ENCODE measurements at regions not wholly inside any gene's neighbourhood (a gene's known extent, or its start where the extent isn't known, plus 50 kb on each side); places are given as distances from the start of the nearest gene placed in this dataset.
"Not testable (repeated sequence)": the region's sequence is repeated elsewhere in the genome, so short reads cannot be mapped to it uniquely, and the experiment has no call there.

GRCh38 chr1:228884615-228885566, 149.6 kb downstream of the RHOU start:
- Histone ChIP-seq H3K4me1 (ENCODE audit: control insufficient read depth, insufficient read depth, low read length) (no peaks in the 10 kb centered on the region), H3K9ac (ENCODE audit: low read length) (no peak overlapping the region), H3K27me3 (replicated peaks; ENCODE audit: control insufficient read depth, insufficient read depth, low read length) (peaks cover 19% of the 10 kb centered on the region), H3K36me3 (ENCODE audit: control insufficient read depth, insufficient read depth, low read length, severe bottlenecking) (no peaks in the 10 kb centered on the region), H3K9me3 (ENCODE audit: control insufficient read depth, low read length) (peaks cover 8% of the 10 kb centered on the region), H3K4me3 (ENCODE audit: low read length) (no peak overlapping the region)
- DNase-seq (ENCODE audit: low read depth) = peak; percentile 28

DNA sequence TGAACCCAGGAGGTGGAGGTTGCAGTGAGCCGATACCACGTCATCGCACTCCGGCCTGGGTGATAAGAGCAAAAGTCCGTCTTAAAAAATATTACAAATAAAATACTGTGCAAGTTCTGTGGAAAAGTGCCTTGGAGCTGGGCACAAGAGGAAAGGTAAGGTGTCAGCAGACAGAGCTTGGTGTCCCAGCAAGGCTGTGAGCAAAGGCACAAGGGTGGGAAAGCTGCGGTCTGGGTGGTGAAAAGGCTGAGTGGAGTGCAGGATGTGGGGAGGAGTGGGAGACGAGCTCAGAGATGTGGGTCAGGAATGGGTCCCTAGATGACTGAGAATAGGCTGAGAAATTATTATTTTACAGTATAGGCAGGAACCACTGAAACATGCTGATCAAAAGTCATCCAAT, 150.6 kb downstream of the RHOU start:
- Histone ChIP-seq H3K36me3 (ENCODE audit: control insufficient read depth, insufficient read depth, low read length, severe bottlenecking) (no peaks in the 10 kb centered on the region), H3K9ac (ENCODE audit: low read length) (no peak overlapping the region), H3K9me3 (ENCODE audit: control insufficient read depth, low read length) (peaks cover 15% of the 10 kb centered on the region), H3K4me1 (ENCODE audit: control insufficient read depth, insufficient read depth, low read length) (no peaks in the 10 kb centered on the region), H3K4me3 (ENCODE audit: low read length) (no peak overlapping the region), H3K27me3 (replicated peaks; ENCODE audit: control insufficient read depth, insufficient read depth, low read length) (peaks cover 28% of the 10 kb centered on the region)
- no peak for DNase-seq (ENCODE audit: low read depth)

- Histone ChIP-seq H3K9me3 (ENCODE audit: control insufficient read depth, low read length) (peaks cover 15% of the 10 kb centered on the region), H3K4me3 (ENCODE audit: low read length) (no peak overlapping the region), H3K27me3 (replicated peaks; ENCODE audit: control insufficient read depth, insufficient read depth, low read length) (peaks cover 20% of the 10 kb centered on the region), H3K4me1 (ENCODE audit: control insufficient read depth, insufficient read depth, low read length) (no peaks in the 10 kb centered on the region), H3K9ac (ENCODE audit: low read length) (no peak overlapping the region), H3K36me3 (ENCODE audit: control insufficient read depth, insufficient read depth, low read length, severe bottlenecking) (no peaks in the 10 kb centered on the region)
- no peak for DNase-seq (ENCODE audit: low read depth)
Observed at GRCh38 chr1:228887101-228887500, 151.8 kb downstream of the RHOU start.

GRCh38 chr1:228887960-228888359, 152.7 kb downstream of the RHOU start:
- DNase-seq (ENCODE audit: low read depth) = no peak
- no peak overlapping the region for H3K4me3 ChIP-seq (ENCODE audit: low read length)
- H3K9me3 ChIP-seq (ENCODE audit: control insufficient read depth, low read length) = peaks cover 15% of the 10 kb centered on the region
- H3K36me3 ChIP-seq (ENCODE audit: control insufficient read depth, insufficient read depth, low read length, severe bottlenecking) = no peaks in the 10 kb centered on the region
- no peak overlapping the region for H3K9ac ChIP-seq (ENCODE audit: low read length)
- H3K4me1 ChIP-seq (ENCODE audit: control insufficient read depth, insufficient read depth, low read length) = no peaks in the 10 kb centered on the region
- H3K27me3 ChIP-seq (replicated peaks; ENCODE audit: control insufficient read depth, insufficient read depth, low read length) = peaks cover 18% of the 10 kb centered on the region

GRCh38 chr1:228889289-228889688, 154.0 kb downstream of the RHOU start:
- no peaks in the 10 kb centered on the region for H3K36me3 ChIP-seq (ENCODE audit: control insufficient read depth, insufficient read depth, low read length, severe bottlenecking)
- no peak overlapping the region for H3K4me3 ChIP-seq (ENCODE audit: low read length)
- no peak overlapping the region for H3K9ac ChIP-seq (ENCODE audit: low read length)
- H3K9me3 ChIP-seq (ENCODE audit: control insufficient read depth, low read length) = peaks cover 15% of the 10 kb centered on the region
- H3K27me3 ChIP-seq (replicated peaks; ENCODE audit: control insufficient read depth, insufficient read depth, low read length) = peaks cover 14% of the 10 kb centered on the region
- no peak for DNase-seq (ENCODE audit: low read depth)
- H3K4me1 ChIP-seq (ENCODE audit: control insufficient read depth, insufficient read depth, low read length) = no peaks in the 10 kb centered on the region

DNA sequence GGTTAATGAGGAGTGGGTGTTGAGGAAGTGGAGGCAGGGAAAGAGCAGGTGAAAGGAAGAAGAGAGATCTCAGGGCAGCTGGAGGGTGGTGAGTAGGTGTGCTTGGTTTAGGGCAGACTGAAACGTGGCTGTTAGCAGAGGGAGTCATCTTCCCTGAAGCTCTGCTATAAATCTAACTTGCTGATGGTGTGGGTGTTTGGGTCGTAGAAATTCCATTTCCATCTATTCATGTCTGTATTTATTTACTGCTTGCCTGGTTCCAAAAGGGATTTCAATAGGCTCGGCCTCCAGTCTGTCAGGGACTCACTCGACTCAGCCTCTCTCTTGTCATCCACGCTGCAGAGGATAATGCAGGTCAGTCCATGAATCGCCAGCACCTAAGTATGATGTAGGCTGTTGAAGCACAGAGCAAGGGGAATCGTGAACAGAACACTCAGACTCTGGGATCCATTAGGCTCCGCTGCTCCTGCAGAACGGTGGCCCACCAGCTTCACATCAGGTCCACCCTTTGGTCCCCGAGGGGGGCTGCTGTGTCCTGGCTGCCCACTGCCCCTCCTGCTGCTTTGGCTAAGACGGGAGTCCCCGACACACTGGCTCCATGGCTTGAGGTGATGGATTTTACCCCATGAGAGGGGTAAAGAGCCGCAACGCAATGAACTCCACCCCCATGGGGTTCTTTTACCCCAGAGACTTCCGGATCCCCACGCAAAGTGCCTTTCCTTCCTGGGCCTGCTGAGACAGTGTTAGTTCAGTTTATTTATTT, 156.2 kb downstream of the RHOU start:
- H3K9ac ChIP-seq (ENCODE audit: low read length) = no peak overlapping the region
- H3K9me3 ChIP-seq (ENCODE audit: control insufficient read depth, low read length) = peaks cover 15% of the 10 kb centered on the region
- no peak for DNase-seq (ENCODE audit: low read depth)

DNA sequence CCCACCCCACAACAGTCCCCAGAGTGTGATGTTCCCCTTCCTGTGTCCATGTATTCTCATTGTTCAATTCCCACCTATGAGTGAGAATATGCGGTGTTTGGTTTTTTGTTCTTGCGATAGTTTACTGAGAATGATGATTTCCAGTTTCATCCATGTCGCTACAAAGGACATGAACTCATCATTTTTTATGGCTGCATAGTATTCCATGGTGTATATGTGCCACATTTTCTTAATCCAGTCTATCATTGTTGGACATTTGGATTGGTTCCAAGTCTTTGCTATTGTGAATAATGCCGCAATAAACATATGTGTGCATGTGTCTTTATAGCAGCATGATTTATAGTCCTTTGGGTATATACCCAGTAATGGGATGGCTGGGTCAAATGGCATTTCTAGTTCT, 156.9 kb downstream of the RHOU start:
- Histone ChIP-seq H3K27me3 (replicated peaks; ENCODE audit: control insufficient read depth, insufficient read depth, low read length) (peaks cover 25% of the 10 kb centered on the region), H3K9me3 (ENCODE audit: control insufficient read depth, low read length) (peaks cover 15% of the 10 kb centered on the region)
- DNase-seq (ENCODE audit: low read depth); H3K9ac ChIP-seq (ENCODE audit: low read length); H3K4me1 ChIP-seq (ENCODE audit: control insufficient read depth, insufficient read depth, low read length); H3K4me3 ChIP-seq (ENCODE audit: low read length); H3K36me3 ChIP-seq (ENCODE audit: control insufficient read depth, insufficient read depth, low read length, severe bottlenecking): not testable (repeated sequence)

More for the DNA sequence above, 156.2 kb downstream of the RHOU start:
- H3K4me1 ChIP-seq (ENCODE audit: control insufficient read depth, insufficient read depth, low read length) = no peaks in the 10 kb centered on the region
- H3K36me3 ChIP-seq (ENCODE audit: control insufficient read depth, insufficient read depth, low read length, severe bottlenecking) = no peaks in the 10 kb centered on the region
- no peak overlapping the region for H3K4me3 ChIP-seq (ENCODE audit: low read length)
- H3K27me3 ChIP-seq (replicated peaks; ENCODE audit: control insufficient read depth, insufficient read depth, low read length) = peaks cover 20% of the 10 kb centered on the region

DNA sequence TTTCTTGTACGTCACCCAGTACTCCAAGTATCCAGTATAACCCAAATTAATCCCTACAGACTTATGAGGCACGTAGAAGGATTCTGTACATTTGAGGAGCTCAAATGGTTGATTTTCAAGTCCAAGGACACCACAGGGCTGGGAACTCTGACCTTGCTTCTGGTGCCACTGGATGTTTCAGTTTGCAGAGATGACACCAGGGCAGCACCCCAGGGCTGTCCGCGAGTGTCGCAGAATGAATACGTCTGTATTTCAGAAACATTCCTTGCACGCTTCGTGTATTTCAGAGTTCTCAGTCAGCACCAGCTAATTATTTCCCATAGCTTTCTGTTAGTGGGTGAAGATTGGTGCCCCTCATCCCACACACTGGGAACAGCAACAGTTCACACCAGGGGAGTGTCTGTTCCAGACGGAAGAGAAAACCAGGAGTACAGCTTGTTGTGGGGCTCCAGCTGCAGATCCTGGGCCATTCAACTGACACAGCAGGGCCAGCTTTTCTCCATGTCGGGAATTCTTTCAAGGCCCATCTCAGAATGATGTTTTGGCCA, 159.2 kb downstream of the RHOU start:
- Histone ChIP-seq H3K27me3 (replicated peaks; ENCODE audit: control insufficient read depth, insufficient read depth, low read length) (peaks cover 38% of the 10 kb centered on the region), H3K9ac (ENCODE audit: low read length) (no peak overlapping the region), H3K9me3 (ENCODE audit: control insufficient read depth, low read length) (peaks cover 11% of the 10 kb centered on the region), H3K4me1 (ENCODE audit: control insufficient read depth, insufficient read depth, low read length) (no peaks in the 10 kb centered on the region), H3K36me3 (ENCODE audit: control insufficient read depth, insufficient read depth, low read length, severe bottlenecking) (no peaks in the 10 kb centered on the region), H3K4me3 (ENCODE audit: low read length) (no peak overlapping the region)
- DNase-seq (ENCODE audit: low read depth) = no peak

GRCh38 chr1:228897901-228898300, 162.6 kb downstream of the RHOU start:
- no peaks in the 10 kb centered on the region for H3K36me3 ChIP-seq (ENCODE audit: control insufficient read depth, insufficient read depth, low read length, severe bottlenecking)
- no peaks in the 10 kb centered on the region for H3K9me3 ChIP-seq (ENCODE audit: control insufficient read depth, low read length)
- H3K4me1 ChIP-seq (ENCODE audit: control insufficient read depth, insufficient read depth, low read length) = peaks cover 9% of the 10 kb centered on the region
- H3K4me3 ChIP-seq (ENCODE audit: low read length) = no peak overlapping the region
- peaks cover 47% of the 10 kb centered on the region for H3K27me3 ChIP-seq (replicated peaks; ENCODE audit: control insufficient read depth, insufficient read depth, low read length)
- DNase-seq (ENCODE audit: low read depth) = no peak
- no peak overlapping the region for H3K9ac ChIP-seq (ENCODE audit: low read length)

GRCh38 chr1:228898582-228898992, 163.3 kb downstream of the RHOU start:
- Histone ChIP-seq H3K27me3 (replicated peaks; ENCODE audit: control insufficient read depth, insufficient read depth, low read length) (peaks cover 47% of the 10 kb centered on the region), H3K9ac (ENCODE audit: low read length) (no peak overlapping the region), H3K4me1 (ENCODE audit: control insufficient read depth, insufficient read depth, low read length) (peaks cover 14% of the 10 kb centered on the region), H3K36me3 (ENCODE audit: control insufficient read depth, insufficient read depth, low read length, severe bottlenecking) (no peaks in the 10 kb centered on the region), H3K4me3 (ENCODE audit: low read length) (no peak overlapping the region), H3K9me3 (ENCODE audit: control insufficient read depth, low read length) (no peaks in the 10 kb centered on the region)
- DNase-seq (ENCODE audit: low read depth) = no peak

- Histone ChIP-seq H3K9me3 (ENCODE audit: control insufficient read depth, low read length) (no peaks in the 10 kb centered on the region), H3K36me3 (ENCODE audit: control insufficient read depth, insufficient read depth, low read length, severe bottlenecking) (no peaks in the 10 kb centered on the region), H3K4me1 (ENCODE audit: control insufficient read depth, insufficient read depth, low read length) (peaks cover 15% of the 10 kb centered on the region), H3K9ac (ENCODE audit: low read length) (no peak overlapping the region), H3K27me3 (replicated peaks; ENCODE audit: control insufficient read depth, insufficient read depth, low read length) (peaks cover 42% of the 10 kb centered on the region), H3K4me3 (ENCODE audit: low read length) (no peak overlapping the region)
- DNase-seq (ENCODE audit: low read depth) = no peak
Observed at GRCh38 chr1:228899421-228899956, 164.2 kb downstream of the RHOU start.
